Posterior vena cava (tissue), 2 donors: ENCODE measurements at regions not wholly inside any gene's neighbourhood (a gene's known extent, or its start where the extent isn't known, plus 50 kb on each side); places are given as distances from the start of the nearest gene placed in this dataset.

Experiments
- DNase-seq: peaks from one replicate; pipeline ENCODE4 v3.0.0-alpha.2; 2020; ENCODE audit warnings: low spot score
- intact Hi-C, 2 donors: fragments of 100-400 bp; cut with DNase I; formaldehyde crosslinking; loops; one replicate each; pipeline versions ENCODE4 v1.14.1 to v1.14.2; 2022 to 2023
- donor health status: DM: yes; HTN: yes; CAD: no.
- donor health status: DM: yes; HTN: yes; CAD: no.

DNA sequence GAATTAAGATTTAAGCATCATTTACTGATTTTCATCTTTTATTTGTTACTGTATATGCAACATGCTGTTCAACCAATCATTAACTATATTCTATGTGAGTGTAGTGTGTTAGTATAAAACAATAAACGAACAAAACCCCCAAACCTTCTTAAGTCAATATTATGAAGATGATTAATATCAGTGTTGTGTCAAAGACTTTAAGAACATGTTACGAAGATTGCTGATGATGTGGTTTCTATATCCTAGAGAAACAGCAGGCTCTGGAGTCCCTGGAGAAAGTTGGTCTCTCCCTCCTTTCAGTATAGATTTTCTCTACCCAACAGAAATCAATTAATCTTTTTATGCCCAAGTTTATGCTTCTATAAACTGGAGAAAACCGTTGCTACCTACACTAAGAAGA lies 393.8 kb upstream of the HSF2 start:
- no peak for DNase-seq
- intact Hi-C loops, result no loop called here

DNA sequence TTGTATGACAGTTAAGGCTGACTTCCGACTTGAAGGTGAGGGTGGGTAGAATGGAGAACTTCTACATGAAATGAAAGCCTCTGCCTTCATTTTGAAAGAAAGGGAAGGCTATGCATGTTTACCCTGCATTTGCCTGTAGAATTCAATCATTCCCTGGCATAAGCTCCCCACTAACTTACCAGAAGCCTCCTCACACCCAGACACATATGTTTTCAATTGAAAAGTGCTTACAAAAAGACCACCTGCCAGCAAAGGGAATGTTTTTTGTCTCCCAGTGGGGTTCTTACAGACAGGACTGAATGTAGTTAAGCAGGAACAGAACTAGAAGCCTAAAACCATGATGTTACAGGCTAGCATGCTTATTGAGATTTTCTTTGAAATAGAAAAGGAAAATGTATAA lies 392.1 kb upstream of the HSF2 start:
- DNase-seq, result no peak
- intact Hi-C loops, result no loop called here

DNA sequence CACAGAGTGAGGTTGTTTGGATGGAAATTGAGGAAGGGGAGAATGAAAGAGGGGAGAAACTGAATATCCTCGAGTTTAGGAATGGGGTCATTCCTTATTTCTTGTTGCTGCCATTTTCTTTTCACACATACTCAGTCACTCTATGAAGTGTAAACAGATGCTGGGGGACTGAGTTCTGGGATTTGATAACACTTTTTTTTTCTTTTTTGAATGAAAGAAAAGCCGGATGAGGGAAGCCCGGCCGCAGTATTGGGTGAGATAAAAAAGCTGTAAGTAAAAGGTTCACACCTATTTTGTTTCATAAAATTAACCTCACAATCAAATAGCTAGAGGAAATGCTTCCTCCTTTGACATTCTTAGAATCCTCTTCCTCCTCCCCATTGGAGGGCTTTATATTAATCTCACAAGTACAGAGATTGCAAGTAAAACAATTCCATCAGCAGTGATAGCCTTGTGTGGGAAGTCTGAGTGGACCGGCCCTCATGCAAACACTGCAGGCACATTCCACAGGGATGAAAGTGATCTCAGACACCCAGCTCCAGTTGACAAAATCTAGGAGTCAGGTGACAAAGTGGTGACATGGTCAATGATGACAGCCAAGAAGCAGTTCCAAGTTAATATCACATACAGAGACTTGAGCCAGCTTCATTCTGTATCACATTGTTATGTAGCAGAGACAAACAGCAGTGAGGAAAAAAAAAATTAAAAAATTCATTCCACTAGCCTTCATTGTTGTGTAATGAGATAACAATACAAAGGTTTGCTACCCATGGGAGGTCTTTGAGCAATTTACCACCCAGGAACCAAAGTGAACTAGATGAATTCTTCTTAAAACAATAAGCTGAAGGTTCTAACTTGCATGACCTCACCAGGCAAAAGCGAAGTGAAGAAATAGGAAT lies 391.1 kb upstream of the HSF2 start:
- intact Hi-C loops, result no loop called here
- DNase-seq, result no peak

GRCh38 chr6:122009000-122009350 lies 390.5 kb upstream of the HSF2 start:
- intact Hi-C loops, result no loop called here
- DNase-seq, result no peak

GRCh38 chr6:122012578-122012977 lies 386.9 kb upstream of the HSF2 start:
- no peak for DNase-seq
- intact Hi-C loops, result no loop called here

GRCh38 chr6:122014961-122015360 lies 384.5 kb upstream of the HSF2 start:
- intact Hi-C loops, result no loop called here
- DNase-seq, result no peak

DNA sequence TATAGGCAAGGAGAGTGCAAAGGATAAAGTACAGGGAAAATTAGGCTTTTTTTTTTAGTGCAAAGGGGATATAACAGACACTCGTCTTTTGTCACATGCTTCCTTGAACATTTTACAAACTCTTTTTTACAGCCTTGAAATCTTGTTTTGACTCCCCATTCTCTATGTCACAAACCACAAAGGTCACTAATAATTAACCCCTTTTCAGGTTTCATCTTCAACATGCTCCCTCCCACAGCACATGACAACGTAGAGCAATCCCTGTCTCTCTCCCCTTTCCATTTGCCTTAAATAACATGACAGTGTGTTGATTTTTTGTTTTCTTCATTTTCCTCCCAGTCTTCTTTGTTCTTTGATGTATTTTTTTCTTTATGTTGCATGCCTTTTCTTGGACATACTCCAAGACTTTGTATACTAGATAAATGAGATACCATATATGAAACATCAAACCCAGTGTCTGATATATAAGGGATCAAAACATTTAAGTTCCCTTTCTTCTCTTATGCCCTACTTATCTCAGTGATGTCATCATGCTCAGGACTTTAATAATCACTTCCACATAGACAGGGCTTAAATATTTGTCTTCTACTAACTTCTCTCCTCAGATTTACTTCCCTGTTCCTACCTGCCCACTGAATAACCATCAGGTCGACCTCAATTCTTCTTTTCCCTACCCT lies 378.7 kb upstream of the HSF2 start:
- DNase-seq, result no peak

DNA sequence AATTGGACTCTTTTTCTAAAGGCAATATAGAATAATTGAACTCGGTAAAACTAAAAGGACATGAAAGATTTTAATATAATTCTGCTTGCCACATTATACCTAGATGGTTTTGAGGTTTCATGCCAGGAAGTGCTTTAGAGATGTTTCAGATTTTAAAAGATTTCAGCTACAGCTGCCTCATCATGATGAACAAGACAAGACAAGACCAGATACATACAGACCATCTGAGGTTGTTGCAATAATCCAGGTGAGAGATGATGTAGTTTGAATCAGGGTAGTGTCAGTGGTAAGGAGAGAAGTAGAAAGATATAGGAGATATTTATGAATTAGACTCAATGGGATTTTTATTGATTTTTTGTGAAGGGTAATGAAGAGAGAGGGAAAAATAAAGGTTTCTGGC lies 374.3 kb upstream of the HSF2 start:
- intact Hi-C loops, result no loop called here
- no peak for DNase-seq

More for the DNA sequence above, 378.7 kb upstream of the HSF2 start:
- intact Hi-C loops, result no loop called here

GRCh38 chr6:122026582-122027369 lies 372.7 kb upstream of the HSF2 start:
- intact Hi-C loops, result no loop called here
- DNase-seq, result no peak

DNA sequence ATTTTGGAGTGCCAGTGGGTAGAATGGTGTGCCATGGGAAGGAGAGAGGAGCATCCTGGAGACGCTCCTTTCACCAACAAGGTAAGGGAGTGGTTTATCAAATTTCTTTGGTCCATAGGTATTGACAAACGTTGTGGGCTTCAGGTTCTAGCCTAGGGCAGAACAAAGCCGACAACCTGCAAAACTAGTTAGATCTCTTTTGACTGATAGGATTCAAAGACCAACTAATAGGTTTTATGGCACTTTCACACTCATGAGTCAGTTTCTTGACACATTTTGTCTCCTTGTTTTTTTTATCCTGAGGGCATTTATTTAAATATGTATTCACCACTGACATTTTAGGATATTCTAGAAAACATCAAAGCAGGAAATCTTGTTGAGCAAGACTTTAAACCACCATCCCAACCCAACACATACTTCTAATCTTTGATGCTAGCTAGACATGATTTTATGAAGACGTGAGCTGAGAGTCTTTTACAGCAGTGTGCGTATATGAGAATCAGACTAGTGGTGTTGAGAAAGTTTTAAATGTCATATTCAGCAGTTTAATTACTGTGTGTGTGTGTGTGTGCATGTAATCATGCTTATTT lies 370.4 kb upstream of the HSF2 start:
- intact Hi-C loops, result no loop called here
- DNase-seq, result no peak

DNA sequence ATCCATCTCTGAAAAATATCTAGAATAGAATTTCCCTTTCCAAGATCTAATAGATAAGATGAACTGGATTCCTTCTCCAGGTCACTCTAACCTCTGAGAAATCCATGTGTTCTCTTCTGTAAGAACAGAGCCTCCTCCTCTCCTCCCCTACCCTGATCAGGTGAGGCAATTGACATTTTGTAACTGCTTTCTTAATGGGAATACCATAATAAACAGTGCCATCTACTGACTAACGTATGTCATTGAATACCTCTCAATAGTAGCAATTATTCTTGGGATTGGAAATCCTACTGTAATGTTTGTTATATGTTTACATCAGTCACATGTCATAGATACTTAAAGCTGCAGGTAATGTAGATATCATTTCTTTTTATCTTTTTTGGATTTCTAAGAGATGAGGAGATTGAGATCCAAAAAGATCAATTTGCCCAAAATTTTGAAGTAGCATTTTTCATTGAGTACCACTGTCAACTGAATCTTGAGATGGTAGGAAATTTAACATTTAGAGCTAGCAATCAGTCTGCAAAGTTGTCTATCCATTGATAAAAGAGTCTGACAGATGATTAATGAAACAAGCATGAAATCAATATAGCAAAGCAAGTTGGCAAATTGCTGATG lies 365.8 kb upstream of the HSF2 start:
- no peak for DNase-seq
- intact Hi-C loops, result loop anchor here in 1 of 2 donors (5.0 to 10.0 kb wide), 2 partner anchors 151 to 606 kb away; no protein-coding TSS in a partner anchor

DNA sequence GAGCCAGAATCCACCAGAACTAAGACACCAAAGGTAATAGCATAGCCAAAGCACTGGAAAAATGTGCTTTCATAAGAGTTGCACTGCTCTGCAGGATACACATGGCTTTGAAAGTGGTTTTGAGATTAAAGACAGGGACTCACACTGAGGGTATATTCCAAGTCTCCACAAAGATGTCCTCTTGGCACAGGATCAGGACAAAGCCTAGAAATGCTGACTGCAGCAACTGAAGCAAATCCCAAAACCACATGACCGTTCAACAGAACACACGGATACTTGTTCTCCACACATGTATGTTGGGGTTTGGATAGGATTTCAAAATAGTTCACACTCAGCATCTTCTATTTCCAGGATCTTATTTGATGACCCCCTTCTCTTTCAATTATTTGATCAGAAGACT lies 364.3 kb upstream of the HSF2 start:
- intact Hi-C loops, result loop anchor here in 1 of 2 donors (10.0 kb wide), 1 partner anchor 150 kb away; no protein-coding TSS in a partner anchor
- no peak for DNase-seq

DNA sequence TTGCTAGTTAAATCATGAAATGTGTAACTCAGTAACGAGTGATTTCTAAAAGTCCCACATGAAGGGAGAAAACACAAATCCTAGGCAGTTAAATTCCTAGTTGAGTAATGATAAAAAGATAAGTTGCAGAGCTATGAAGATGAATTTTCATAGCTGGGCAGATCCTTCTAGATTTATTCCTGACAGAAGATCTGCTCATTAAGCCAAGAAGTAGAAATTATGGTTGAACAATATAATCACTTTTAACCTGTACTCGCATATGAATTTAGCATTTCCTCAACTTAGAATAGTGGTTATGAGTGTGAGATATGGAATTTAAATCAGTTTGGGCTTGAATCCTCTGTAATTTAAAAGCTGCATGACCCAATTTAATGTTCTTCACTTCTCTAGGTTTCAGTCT lies 359.2 kb upstream of the HSF2 start:
- intact Hi-C loops, result no loop called here
- DNase-seq, result no peak

DNA sequence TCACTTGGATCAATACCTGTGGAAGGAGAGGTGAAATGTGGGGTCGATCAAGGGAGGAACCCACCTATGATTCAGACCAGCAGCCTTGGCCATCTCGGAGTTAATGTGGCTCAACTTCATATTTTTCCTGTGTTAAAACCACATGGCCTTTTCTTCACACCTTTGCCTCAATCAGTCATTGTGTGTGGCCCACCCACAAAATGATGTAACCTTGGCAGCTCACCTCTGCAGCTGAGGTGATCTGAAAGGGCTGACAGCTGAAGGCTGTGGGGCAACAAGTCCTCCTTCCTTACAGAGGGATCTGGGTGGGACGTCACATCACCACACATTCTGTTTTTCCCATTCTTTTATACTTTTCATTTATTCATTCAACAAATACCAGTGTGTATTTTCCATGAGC lies 357.1 kb upstream of the HSF2 start:
- DNase-seq, result no peak
- intact Hi-C loops, result no loop called here

DNA sequence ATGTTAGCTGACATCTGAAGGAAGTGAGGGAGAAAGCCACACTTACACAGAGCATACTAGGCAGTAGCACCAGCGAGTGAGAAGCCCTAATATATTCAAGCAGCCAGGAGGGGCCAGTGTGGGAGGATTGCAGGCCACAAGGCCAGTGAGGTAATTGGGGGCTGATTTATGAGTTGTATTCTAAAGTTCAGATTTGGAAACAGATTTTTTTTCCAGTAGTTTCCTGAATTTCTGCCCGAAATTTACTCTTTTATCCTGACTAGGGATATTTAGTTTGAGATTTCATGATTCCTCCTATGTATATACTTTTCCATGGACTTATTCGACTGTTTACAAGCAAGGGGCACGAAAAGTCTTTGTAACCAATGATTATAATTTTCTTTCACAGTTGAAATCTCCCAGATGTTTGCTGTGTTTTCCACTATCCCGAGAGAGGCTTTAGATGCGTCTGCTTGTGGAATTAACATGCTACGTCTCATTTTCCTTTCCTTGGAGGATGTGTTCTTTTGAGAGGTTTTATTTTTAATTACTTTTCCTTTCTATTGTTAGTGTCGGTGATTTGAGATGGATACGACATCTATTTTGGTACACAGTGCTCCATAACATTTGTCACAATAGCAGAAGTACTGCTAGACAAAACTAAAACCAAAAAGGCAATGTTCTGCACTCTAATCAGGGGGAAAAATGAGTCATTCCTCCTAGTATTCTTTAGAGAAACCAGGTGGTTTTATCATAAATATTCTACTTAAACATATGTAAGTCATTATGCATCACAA lies 356.3 kb upstream of the HSF2 start:
- intact Hi-C loops, result no loop called here
- no peak for DNase-seq

GRCh38 chr6:122048570-122048969 lies 350.9 kb upstream of the HSF2 start:
- intact Hi-C loops, result no loop called here
- no peak for DNase-seq

DNA sequence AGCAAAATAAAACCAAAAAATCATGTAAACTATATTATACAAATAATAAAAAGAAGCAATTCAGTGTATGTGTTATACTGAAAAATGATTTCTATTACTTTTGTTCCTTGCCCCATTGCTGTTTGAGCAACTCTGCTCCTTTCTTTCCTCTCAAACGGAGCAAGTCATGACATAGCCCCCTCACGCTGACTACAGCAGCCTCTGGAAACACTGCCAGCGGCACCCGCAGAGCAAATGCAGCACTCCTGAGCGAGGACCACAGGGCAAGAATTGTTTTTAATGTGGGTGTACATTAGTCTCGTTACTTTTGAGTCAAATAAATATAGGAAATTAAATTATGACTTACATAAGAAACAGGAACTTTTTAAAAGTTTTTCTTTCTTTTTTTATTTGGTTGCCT lies 350.1 kb upstream of the HSF2 start:
- intact Hi-C loops, result no loop called here
- DNase-seq, result no peak

DNA sequence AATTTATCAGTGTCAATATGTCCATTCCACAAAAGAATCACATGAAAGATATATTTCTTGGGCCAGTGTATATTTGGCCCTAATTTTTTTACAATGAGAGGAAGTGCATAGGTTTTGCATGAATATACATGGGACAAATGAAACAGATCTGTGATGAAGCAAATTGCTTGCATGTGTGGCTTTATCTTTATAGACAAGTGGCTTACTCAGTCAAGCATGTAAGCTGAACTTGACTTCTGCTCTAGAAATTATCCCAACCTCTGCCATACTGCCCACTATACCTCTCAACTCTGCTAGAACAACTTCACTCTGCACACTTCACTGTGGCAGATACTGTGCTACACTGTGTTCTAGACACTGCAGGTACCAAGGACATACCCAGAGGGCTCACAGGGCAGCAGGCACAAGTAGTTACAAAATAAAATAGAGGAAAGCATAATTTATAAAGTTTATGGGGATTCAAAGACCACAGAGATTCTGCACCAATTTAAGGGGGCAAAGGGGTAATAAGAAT lies 349.2 kb upstream of the HSF2 start:
- intact Hi-C loops, result no loop called here
- no peak for DNase-seq
